ENCODE measurements at regions not wholly inside any gene's neighbourhood (a gene's known extent, or its start where the extent isn't known, plus 50 kb on each side); places are given as distances from the start of the nearest gene placed in this dataset.

- peak; percentile 100 for FAIRE-seq
- dilution Hi-C loops (cut with MboI; ENCODE audit: extremely low pct_ligation_motif_present, low sequenced_read_pairs) (no loop called here), intact Hi-C loops (cut with micrococcal nuclease) (loop anchor here (1.0 to 10.0 kb wide), 4 partner anchors 292 to 1000 kb away; partner anchors contain the start of genes HNRNPA2B1 and SKAP2)
- DNase-seq (ENCODE audit: low read depth, low spot score), result peak; percentile 100
- H3K79me2 ChIP-seq (ENCODE audit: control insufficient read depth, insufficient read depth, low read length), result no peaks in the 10 kb centered on the region
- ChIA-PET POLR2A (interaction anchor here (1.3 kb wide), 1 partner anchor 337 kb away, joined by 4 read pairs; no protein-coding TSS in a partner anchor), CTCF (interaction anchor here (1.0 to 2.0 kb wide), 10 partner anchors 11 to 1318 kb away, joined by 3 to 12 read pairs (median 4); partner anchors contain the start of gene NFE2L3)
- H3K4me2 ChIP-seq (ENCODE audit: insufficient read depth, low read length), result peak overlapping the region; percentile 91
- no TSS peak for BruUV-seq (replicated peaks)
- no peak overlapping the region for H3K27ac ChIP-seq (ENCODE audit: insufficient read depth, low read depth, low read length)
- H3K9me1 ChIP-seq (replicated peaks; ENCODE audit: control insufficient read depth, extremely low read depth, insufficient read depth, low read length), result no peaks in the 10 kb centered on the region
- TF ChIP-seq MAX (IDR thresholded peaks at IDR 0.05; ENCODE audit: insufficient read depth, insufficient read length) (peak; percentile 2), POLR2A (IDR thresholded peaks at IDR 0.05; ENCODE audit: low read depth, low read length) (no peak), POLR2AphosphoS5 (IDR thresholded peaks at IDR 0.05; ENCODE audit: insufficient read depth, low read depth, low read length) (peak; percentile 21), FOS (IDR thresholded peaks at IDR 0.05; ENCODE audit: borderline replicate concordance, insufficient read depth, low read length) (no peak), CTCF (IDR thresholded peaks at IDR 0.05; ENCODE audit: extremely low read depth in 1 of 2, insufficient read depth in 1 of 2, low read depth in 1 of 2, low read length in 2 of 2) (no peak), EZH2 (IDR thresholded peaks at IDR 0.05; ENCODE audit: borderline replicate concordance, low read depth, low read length, severe bottlenecking) (no peak), MYC (IDR thresholded peaks at IDR 0.05; ENCODE audit: low read depth, low read length) (no peak), GATA2 (IDR thresholded peaks at IDR 0.05; ENCODE audit: insufficient read depth, insufficient read length, low read depth, low read length) (no peak), JUN (IDR thresholded peaks at IDR 0.05; ENCODE audit: borderline replicate concordance, insufficient read depth, insufficient read length, low read depth) (peak; percentile 40)
- no peak overlapping the region for H3K9ac ChIP-seq (replicated peaks; ENCODE audit: extremely low read depth, insufficient read depth, low read length)
- peaks cover 6% of the 10 kb centered on the region for H3K4me1 ChIP-seq (ENCODE audit: control insufficient read depth, extremely low read depth, insufficient read depth, low read length)
- H3K27me3 ChIP-seq (ENCODE audit: control insufficient read depth in 2 of 2, insufficient read depth in 2 of 2, low read length in 2 of 2), result peaks cover 60 to 83% of the 10 kb centered on the region in 2 experiments
- H3K9me3 ChIP-seq (replicated peaks; ENCODE audit: control insufficient read depth, insufficient read depth, low read length), result no peaks in the 10 kb centered on the region
- H4K20me1 ChIP-seq (replicated peaks; ENCODE audit: control insufficient read depth, extremely low read depth, insufficient read depth, low read length), result no peaks in the 10 kb centered on the region
- H2AFZ ChIP-seq (ENCODE audit: low read depth, low read length), result no peak overlapping the region
- peak overlapping the region in 1 of 3 experiments; percentile 43 for H3K4me3 ChIP-seq (replicated peaks in 1 of 3; ENCODE audit: insufficient read depth in 1 of 3, low read depth in 1 of 3, low read length in 3 of 3)
- no peaks in the 10 kb centered on the region for H3K36me3 ChIP-seq (ENCODE audit: control insufficient read depth in 2 of 2, extremely low read depth in 1 of 2, insufficient read depth in 2 of 2, low read length in 2 of 2)
These were observed 289.6 kb upstream of the NFE2L3 start for GRCh38 chr7:25862261-25863004.
